Chondrocyte (in vitro differentiated cells): ENCODE measurements at regions not wholly inside any gene's neighbourhood (a gene's known extent, or its start where the extent isn't known, plus 50 kb on each side); places are given as distances from the start of the nearest gene placed in this dataset.

Source experiments
- DNase-seq: peaks from one replicate; pipeline ENCODE4 v3.0.0; 2021; ENCODE audit warnings: mixed read lengths, low spot score
- H3K27ac Mint-ChIP-seq: one replicate; pipeline ENCODE4 v1.8.0; 2021; ENCODE audit warnings: mild to moderate bottlenecking, moderate library complexity, mixed read lengths; ENCODE audit not compliant: unreplicated experiment
- H3K27me3 Mint-ChIP-seq: 2 replicates; pipeline ENCODE4 v1.8.0; 2021; ENCODE audit warnings: low read depth, mixed read lengths
- H3K36me3 Mint-ChIP-seq: 2 replicates; pipeline ENCODE4 v1.8.0; 2021; ENCODE audit warnings: low read depth, mixed read lengths
- H3K4me1 Mint-ChIP-seq: 2 replicates; pipeline ENCODE4 v1.8.0; 2021; ENCODE audit warnings: low read depth, mild to moderate bottlenecking, mixed read lengths
- H3K4me3 Mint-ChIP-seq: one replicate; pipeline ENCODE4 v1.8.0; 2021; ENCODE audit warnings: mild to moderate bottlenecking, moderate library complexity, mixed read lengths; ENCODE audit not compliant: unreplicated experiment
- H3K9me3 Mint-ChIP-seq: 2 replicates; pipeline ENCODE4 v1.8.0; 2021; ENCODE audit warnings: low read depth, mixed read lengths
- TF ChIP-seq, protein P1 (sequence below): fragments of 200-600 bp; sonication (generic); IDR thresholded peaks from 2 replicates; pipeline ENCODE4 v1.5.0; 2021; ENCODE audit warnings: antibody characterized with exemption, mild to moderate bottlenecking, moderate library complexity

DNA sequence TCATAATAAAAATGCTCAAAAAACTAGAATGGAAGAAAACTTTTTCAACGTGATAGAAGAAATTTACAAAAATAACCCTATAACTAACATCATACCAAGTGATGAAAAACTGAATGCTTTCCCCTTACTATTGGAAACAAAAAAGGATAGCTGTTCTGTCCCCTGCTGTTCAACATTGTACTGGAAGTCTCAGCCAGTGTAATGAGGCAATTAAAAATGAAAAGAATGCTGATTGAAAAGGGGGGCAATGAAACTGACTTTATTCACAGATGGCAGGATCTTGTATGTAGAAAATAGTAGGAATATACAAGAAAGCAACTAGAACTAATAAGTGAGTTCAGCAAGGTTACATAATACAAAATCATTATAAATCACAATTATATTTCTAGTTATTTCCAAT, 337.9 kb upstream of the KITLG start:
- Mint-ChIP-seq H3K9me3 (peaks cover 14% of the 10 kb centered on the region), H3K4me1 (no peaks in the 10 kb centered on the region), H3K36me3 (peaks cover 4% of the 10 kb centered on the region), H3K4me3 (no peak overlapping the region), H3K27me3 (peaks cover 3% of the 10 kb centered on the region), H3K27ac (no peak overlapping the region)
- TF ChIP-seq, protein P1, sequence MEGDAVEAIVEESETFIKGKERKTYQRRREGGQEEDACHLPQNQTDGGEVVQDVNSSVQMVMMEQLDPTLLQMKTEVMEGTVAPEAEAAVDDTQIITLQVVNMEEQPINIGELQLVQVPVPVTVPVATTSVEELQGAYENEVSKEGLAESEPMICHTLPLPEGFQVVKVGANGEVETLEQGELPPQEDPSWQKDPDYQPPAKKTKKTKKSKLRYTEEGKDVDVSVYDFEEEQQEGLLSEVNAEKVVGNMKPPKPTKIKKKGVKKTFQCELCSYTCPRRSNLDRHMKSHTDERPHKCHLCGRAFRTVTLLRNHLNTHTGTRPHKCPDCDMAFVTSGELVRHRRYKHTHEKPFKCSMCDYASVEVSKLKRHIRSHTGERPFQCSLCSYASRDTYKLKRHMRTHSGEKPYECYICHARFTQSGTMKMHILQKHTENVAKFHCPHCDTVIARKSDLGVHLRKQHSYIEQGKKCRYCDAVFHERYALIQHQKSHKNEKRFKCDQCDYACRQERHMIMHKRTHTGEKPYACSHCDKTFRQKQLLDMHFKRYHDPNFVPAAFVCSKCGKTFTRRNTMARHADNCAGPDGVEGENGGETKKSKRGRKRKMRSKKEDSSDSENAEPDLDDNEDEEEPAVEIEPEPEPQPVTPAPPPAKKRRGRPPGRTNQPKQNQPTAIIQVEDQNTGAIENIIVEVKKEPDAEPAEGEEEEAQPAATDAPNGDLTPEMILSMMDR: no peak
- no peak for DNase-seq

DNA sequence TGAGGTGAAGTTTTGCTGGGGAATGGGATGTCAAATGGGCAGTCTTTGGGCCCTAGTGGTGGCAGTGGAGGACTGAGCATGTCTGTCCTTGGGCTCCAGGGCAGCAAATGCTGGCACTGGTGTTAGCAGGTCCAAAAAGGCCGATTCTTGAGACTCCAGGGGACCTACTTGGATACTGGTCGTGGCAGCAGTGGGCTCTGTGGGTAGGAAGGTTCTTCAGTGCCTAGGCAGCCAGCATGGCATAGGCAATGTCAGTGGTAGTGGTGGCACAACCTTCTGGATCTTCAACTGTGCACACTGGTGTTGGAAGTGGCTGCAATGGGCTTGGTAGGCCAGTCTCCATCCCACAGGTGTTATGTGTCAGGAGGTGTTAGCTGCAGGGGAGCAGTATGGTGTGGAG, 334.7 kb upstream of the KITLG start:
- Mint-ChIP-seq H3K27me3 (no peaks in the 10 kb centered on the region), H3K9me3 (peaks cover 28% of the 10 kb centered on the region), H3K4me3 (no peak overlapping the region), H3K4me1 (no peaks in the 10 kb centered on the region), H3K27ac (no peak overlapping the region), H3K36me3 (peaks cover 4% of the 10 kb centered on the region)
- peak; percentile 58 for DNase-seq
- TF ChIP-seq, protein P1: no peak

DNA sequence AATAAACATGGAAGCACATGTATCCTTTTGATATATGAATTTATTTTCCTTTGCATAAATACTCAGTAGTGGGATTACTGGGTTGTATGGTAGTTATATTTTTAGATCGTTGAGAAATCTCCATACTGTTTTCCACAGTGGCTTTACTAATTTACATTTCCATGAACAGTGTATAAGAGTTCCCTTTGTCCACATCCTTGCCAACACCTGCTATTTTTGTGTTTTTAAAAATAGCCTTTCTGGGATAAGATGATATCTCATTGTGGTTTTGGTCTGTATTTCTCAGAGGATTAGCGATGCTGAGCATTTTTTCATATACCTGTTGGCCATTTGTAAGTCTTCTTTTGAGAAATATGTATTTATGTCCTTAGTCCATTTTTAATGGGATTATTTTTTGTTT, 329.2 kb upstream of the KITLG start:
- Mint-ChIP-seq H3K27me3 (no peaks in the 10 kb centered on the region), H3K27ac (no peak overlapping the region), H3K9me3 (peaks cover 28% of the 10 kb centered on the region), H3K4me1 (no peaks in the 10 kb centered on the region), H3K4me3 (no peak overlapping the region), H3K36me3 (peaks cover 2% of the 10 kb centered on the region)
- no peak for DNase-seq
- TF ChIP-seq, protein P1: no peak

DNA sequence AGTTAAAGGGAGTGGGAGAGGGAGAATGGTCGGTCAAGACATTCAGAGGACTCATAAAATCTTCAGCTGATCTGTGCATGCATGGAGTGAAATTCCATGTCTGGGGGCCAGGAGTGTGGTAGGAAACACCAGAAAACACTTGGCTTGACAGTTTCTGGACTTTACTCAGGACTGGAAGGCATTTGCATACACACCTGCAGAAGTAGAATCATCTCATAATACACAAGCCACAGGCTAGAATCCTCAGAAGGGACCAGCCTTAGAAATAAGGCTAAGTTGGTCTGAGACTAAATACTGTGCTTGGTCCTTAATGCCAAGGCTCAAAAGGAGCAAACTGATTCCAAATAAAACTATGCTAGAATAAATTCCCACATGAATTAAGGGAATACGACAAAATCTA, 328.1 kb upstream of the KITLG start:
- DNase-seq: no peak
- Mint-ChIP-seq H3K4me1 (no peaks in the 10 kb centered on the region), H3K27ac (no peak overlapping the region), H3K4me3 (no peak overlapping the region), H3K36me3 (no peaks in the 10 kb centered on the region), H3K27me3 (no peaks in the 10 kb centered on the region), H3K9me3 (peaks cover 20% of the 10 kb centered on the region)
- TF ChIP-seq, protein P1: no peak

DNA sequence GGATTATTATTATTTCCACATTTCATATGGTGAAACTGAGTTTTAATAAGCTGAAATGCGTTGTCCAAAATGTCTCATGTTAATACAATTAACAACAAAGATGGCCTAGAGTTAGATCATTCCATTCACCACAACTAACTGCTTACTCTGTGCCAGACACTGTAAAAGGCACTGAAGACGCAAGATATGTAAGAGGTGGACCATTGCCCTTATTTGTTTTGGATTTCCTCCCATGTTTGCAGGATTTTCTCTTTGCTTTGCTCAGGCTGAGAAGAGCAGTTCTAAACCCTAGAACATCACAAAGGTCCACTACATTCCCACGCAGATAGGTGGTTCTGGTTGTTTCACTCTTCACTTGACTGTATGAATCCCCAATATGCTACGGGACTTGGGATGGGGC, 324.4 kb upstream of the KITLG start:
- TF ChIP-seq, protein P1: no peak
- H3K4me1 Mint-ChIP-seq: no peaks in the 10 kb centered on the region
- no peaks in the 10 kb centered on the region for H3K36me3 Mint-ChIP-seq
- no peaks in the 10 kb centered on the region for H3K27me3 Mint-ChIP-seq
- H3K4me3 Mint-ChIP-seq: no peak overlapping the region
- H3K9me3 Mint-ChIP-seq: peaks cover under 1% of the 10 kb centered on the region
- no peak overlapping the region for H3K27ac Mint-ChIP-seq
- no peak for DNase-seq
